ENCODE measurements at regions not wholly inside any gene's neighbourhood (a gene's known extent, or its start where the extent isn't known, plus 50 kb on each side); places are given as distances from the start of the nearest gene placed in this dataset.

DNA sequence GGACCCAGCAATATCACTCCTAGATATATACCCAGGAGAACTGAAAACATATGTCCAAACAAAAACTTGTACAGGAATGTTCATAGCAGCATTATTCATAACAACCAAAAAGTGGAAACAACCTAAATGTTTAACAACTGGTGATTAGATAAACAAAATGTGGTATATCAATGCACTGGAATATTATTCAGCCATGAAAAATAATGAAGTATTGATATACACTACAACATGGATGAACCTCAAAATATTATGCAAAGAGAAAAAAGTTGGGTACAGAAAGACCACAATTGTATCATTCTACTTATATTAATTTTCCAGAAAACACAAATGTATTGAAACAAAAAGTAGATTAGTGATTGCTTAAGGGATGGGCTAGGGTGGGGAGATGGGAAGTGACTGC lies 498.6 kb downstream of the GRIN2A start:
- TF ChIP-seq, protein P1, sequence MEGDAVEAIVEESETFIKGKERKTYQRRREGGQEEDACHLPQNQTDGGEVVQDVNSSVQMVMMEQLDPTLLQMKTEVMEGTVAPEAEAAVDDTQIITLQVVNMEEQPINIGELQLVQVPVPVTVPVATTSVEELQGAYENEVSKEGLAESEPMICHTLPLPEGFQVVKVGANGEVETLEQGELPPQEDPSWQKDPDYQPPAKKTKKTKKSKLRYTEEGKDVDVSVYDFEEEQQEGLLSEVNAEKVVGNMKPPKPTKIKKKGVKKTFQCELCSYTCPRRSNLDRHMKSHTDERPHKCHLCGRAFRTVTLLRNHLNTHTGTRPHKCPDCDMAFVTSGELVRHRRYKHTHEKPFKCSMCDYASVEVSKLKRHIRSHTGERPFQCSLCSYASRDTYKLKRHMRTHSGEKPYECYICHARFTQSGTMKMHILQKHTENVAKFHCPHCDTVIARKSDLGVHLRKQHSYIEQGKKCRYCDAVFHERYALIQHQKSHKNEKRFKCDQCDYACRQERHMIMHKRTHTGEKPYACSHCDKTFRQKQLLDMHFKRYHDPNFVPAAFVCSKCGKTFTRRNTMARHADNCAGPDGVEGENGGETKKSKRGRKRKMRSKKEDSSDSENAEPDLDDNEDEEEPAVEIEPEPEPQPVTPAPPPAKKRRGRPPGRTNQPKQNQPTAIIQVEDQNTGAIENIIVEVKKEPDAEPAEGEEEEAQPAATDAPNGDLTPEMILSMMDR (IDR thresholded peaks at IDR 0.05): no peak
- TF ChIP-seq POLR2A (IDR thresholded peaks at IDR 0.05): no peak

DNA sequence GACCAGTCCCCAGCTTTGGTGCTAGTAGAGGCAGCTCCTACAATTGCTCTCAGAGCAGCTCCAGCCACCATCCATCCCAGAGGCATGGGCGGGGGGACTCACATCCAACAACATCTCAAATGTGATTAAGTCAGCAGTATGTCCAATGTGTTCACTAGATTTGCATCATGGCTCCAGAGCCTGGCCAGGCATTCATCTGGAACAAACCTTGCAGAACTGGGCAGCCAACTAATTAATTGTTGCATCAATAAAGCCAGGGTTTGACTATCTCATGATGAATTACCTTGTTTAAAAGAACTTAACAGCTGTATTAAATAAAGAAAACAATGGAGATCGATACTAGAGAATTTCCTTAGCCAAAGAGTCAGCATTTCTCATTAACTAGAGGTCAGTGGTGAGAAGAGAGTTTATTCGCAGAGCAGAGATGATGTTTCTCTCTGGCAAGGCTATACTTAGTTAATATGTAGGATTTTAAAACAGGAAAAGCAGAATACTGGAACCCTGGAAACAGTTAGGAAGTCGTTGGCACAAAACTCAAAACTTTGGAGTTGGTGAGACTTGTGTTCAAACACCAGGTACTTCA lies 494.4 kb downstream of the GRIN2A start:
- Histone ChIP-seq H3K27me3 (no peaks in the 10 kb centered on the region), H3K9me3 (no peaks in the 10 kb centered on the region), H3K4me1 (no peaks in the 10 kb centered on the region), H3K27ac (no peak overlapping the region), H3K4me3 (no peak overlapping the region), H3K36me3 (no peaks in the 10 kb centered on the region)
- no peak for DNase-seq
- no peak for TF ChIP-seq POLR2A (IDR thresholded peaks at IDR 0.05)
- TF ChIP-seq, protein P1 (IDR thresholded peaks at IDR 0.05): no peak

More for the DNA sequence above, 498.6 kb downstream of the GRIN2A start:
- H3K4me1 ChIP-seq: peaks cover 0 to 9% (median 0%) of the 10 kb centered on the region in 4 donors
- no peaks in the 10 kb centered on the region for H3K36me3 ChIP-seq
- no peaks in the 10 kb centered on the region for H3K27me3 ChIP-seq
- H3K27ac ChIP-seq: no peak overlapping the region
- H3K4me3 ChIP-seq: no peak overlapping the region
- DNase-seq: no peak
- no peaks in the 10 kb centered on the region for H3K9me3 ChIP-seq

DNA sequence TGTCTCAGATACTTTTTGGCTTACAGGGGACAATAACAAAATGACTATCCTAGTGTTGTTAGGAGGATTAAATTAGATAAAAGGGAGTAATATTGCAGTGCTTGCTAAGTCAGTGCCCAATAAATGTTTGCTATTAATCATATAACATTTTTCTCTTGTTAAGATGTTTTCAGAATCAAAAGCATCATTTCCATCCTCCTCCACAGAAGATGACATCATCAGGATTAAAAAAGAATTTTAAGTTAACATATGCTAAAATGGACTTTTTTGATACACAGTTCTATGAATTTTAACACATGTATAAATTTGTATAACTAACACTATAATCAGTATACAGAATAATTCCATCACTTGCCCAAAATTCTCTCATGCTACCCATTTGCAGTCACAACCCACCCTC lies 492.6 kb downstream of the GRIN2A start:
- no peaks in the 10 kb centered on the region for H3K27me3 ChIP-seq
- DNase-seq: no peak
- H3K4me3 ChIP-seq: no peak overlapping the region
- H3K27ac ChIP-seq: no peak overlapping the region
- H3K4me1 ChIP-seq: no peaks in the 10 kb centered on the region
- no peaks in the 10 kb centered on the region for H3K36me3 ChIP-seq
- TF ChIP-seq, protein P1 (IDR thresholded peaks at IDR 0.05): no peak
- TF ChIP-seq POLR2A (IDR thresholded peaks at IDR 0.05): no peak
- no peaks in the 10 kb centered on the region for H3K9me3 ChIP-seq

DNA sequence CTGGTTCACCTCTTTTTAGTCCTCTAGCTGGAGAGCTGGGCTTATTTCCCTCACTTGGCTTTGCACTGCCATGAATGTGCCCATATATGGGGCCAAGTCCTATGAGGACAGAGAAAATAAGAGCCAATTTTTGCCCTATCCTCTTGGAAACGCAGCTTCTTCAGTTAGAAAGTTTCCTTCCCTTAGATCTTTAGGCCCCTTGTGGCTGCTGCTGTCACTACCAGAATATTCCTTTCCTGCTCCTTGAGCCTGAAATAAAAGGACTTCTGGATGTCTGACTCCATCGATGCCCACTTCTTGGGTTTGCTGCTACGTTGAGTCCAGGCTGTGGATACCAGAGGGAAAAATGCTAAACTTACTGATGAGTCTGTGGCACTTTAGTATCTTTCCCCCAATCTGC lies 487.1 kb downstream of the GRIN2A start:
- H3K4me1 ChIP-seq: no peaks in the 10 kb centered on the region
- no peaks in the 10 kb centered on the region for H3K36me3 ChIP-seq
- no peak for TF ChIP-seq POLR2A (IDR thresholded peaks at IDR 0.05)
- TF ChIP-seq, protein P1 (IDR thresholded peaks at IDR 0.05): no peak
- H3K4me3 ChIP-seq: no peak overlapping the region
- DNase-seq: no peak
- no peak overlapping the region for H3K27ac ChIP-seq
- no peaks in the 10 kb centered on the region for H3K27me3 ChIP-seq
- no peaks in the 10 kb centered on the region for H3K9me3 ChIP-seq

Small RNA genes in the stretch of these regions (small RNA-seq; reads per million reads assigned to genes)
- gene RNA5SP403: 0 reads per million in 2 donors
- 0 reads per million in 2 donors for gene RNA5SP404
